K562 (cell line): ENCODE measurements at regions not wholly inside any gene's neighbourhood (a gene's known extent, or its start where the extent isn't known, plus 50 kb on each side); places are given as distances from the start of the nearest gene placed in this dataset.

Source experiments
- ATAC-seq: fragments of 200-7000 bp; cut with Tn5 transposase; 3 replicates; pipeline ENCODE4 v1.9.1; 2020; ENCODE audit warnings: moderate library complexity
- BruUV-seq: library from RNA; stranded (reverse); fragments of 400-500 nt; replicated peaks from 2 replicates; lab custom pipeline; 2021; lab: Mats Ljungman, UMichigan
- CTCF ChIA-PET: fragments of 300-600 bp; formaldehyde crosslinking; extraction: SDS; loops from one replicate; lab custom pipeline; 2021; ENCODE audit warnings: low intra/inter-chr PET ratio; lab: Yijun Ruan, JAX
- POLR2A ChIA-PET: fragments of 300-600, 350-650 bp; sonication (Branson Sonifier 250); formaldehyde crosslinking; extraction: SDS; loops from one replicate; lab custom pipeline; 2021; ENCODE audit warnings: antibody characterized with exemption, inconsistent platforms; lab: Yijun Ruan, JAX
- DNase-seq, 4 experiments: peaks; one replicate each; pipeline versions ENCODE4 v3.0.0 to v3.0.0-alpha.2; 2011 to 2018; ENCODE audit warnings: low spot score in 3 of 4, mixed read lengths in 3 of 4; ENCODE audit errors: extremely low read depth in 1 of 4
- FAIRE-seq: peaks from 2 replicates; lab custom pipeline; 2011; peaks lifted over from hg19 to GRCh38; lab: Jason Lieb, UNC
- H2AFZ ChIP-seq: 2 replicates; pipeline ENCODE4 v1.6.0; 2011; ENCODE audit warnings: low read depth, low read length, control low read depth, inconsistent platforms
- H3K27ac ChIP-seq: fragments of 200-600 bp; 3 replicates; pipeline ENCODE4 v1.8.0; 2011; ENCODE audit warnings: low read depth, mild to moderate bottlenecking, control low read depth, inconsistent platforms, low read length, moderate library complexity, mixed read lengths; ENCODE audit errors: extremely low read depth
- H3K27me3 ChIP-seq, 2 experiments: fragments of 300-600 bp in 1 of 2; 2 replicates in 1 of 2; 3 replicates in 1 of 2; pipeline versions ENCODE4 v1.6.0 to v1.8.0; 2011; ENCODE audit warnings: inconsistent platforms in 2 of 2, low read length in 2 of 2, mild to moderate bottlenecking in 1 of 2, mixed read lengths in 1 of 2, moderate library complexity in 1 of 2; ENCODE audit not compliant: control insufficient read depth in 2 of 2, insufficient read depth in 2 of 2
- H3K36me3 ChIP-seq: fragments of 300-600 bp; 3 replicates; pipeline ENCODE4 v1.8.0; 2011; ENCODE audit warnings: mild to moderate bottlenecking, low read length, inconsistent platforms; ENCODE audit not compliant: control insufficient read depth, insufficient read depth
- H3K4me1 ChIP-seq, 2 experiments: fragments of 200-600 bp in 1 of 2; replicated peaks in 1 of 2; 2 replicates in 1 of 2; 3 replicates in 1 of 2; pipeline versions ENCODE4 v1.5.1 to v1.8.0; 2011; ENCODE audit warnings: inconsistent platforms in 2 of 2, low read length in 2 of 2, mild to moderate bottlenecking in 1 of 2, mixed read lengths in 1 of 2, moderate library complexity in 1 of 2; ENCODE audit not compliant: control insufficient read depth in 2 of 2, insufficient read depth in 2 of 2
- H3K4me2 ChIP-seq: 2 replicates; pipeline ENCODE4 v1.6.1; 2011; ENCODE audit warnings: low read length, control low read depth, inconsistent platforms, mixed read lengths; ENCODE audit not compliant: insufficient read depth
- H3K4me3 ChIP-seq: fragments of 200-600 bp; sonication (generic), shearing (Covaris generic); 2 replicates; pipeline ENCODE4 v1.5.1; 2016; ENCODE audit warnings: control low read depth, inconsistent platforms
- H3K79me2 ChIP-seq: fragments of 200-600 bp; 3 replicates; pipeline ENCODE4 v1.8.0; 2011; ENCODE audit warnings: low read length, inconsistent platforms; ENCODE audit not compliant: control insufficient read depth, insufficient read depth
- H3K9ac ChIP-seq, 2 experiments: 2 replicates each; pipeline versions ENCODE4 v1.6.0 to v1.6.1; 2011; ENCODE audit warnings: low read depth in 2 of 2, low read length in 2 of 2, control low read depth in 1 of 2, inconsistent platforms in 1 of 2, mild to moderate bottlenecking in 1 of 2, mixed read lengths in 1 of 2; ENCODE audit not compliant: insufficient read depth in 1 of 2
- H3K9me1 ChIP-seq: one replicate; pipeline ENCODE4 v1.6.0; 2011; ENCODE audit warnings: inconsistent platforms, mild to moderate bottlenecking, low read length, moderate library complexity; ENCODE audit not compliant: control insufficient read depth, insufficient read depth
- H3K9me3 ChIP-seq: replicated peaks from 2 replicates; pipeline ENCODE4 v1.5.1; 2011; ENCODE audit warnings: low read depth, low read length, inconsistent platforms; ENCODE audit not compliant: control insufficient read depth, insufficient read depth
- H4K20me1 ChIP-seq: replicated peaks from 2 replicates; pipeline ENCODE4 v1.6.1; 2011; ENCODE audit warnings: low read length, inconsistent platforms, mixed read lengths; ENCODE audit not compliant: control insufficient read depth, insufficient read depth
- KDM1A ChIP-seq, 2 experiments: fragments of 450-650 bp; IDR thresholded peaks; 2 replicates each; pipeline ENCODE4 v1.6.1; 2016; ENCODE audit warnings: mild to moderate bottlenecking in 2 of 2
- TEAD4 ChIP-seq, 2 experiments: sonication (generic) in 1 of 2; formaldehyde crosslinking in 1 of 2; IDR thresholded peaks; 2 replicates each; pipeline versions ENCODE4 v1.6.1 to v1.8.0; 2012 to 2022; ENCODE audit warnings: borderline replicate concordance in 1 of 2, inconsistent platforms in 1 of 2, low read length in 1 of 2, mild to moderate bottlenecking in 1 of 2, missing genetic modification reagents in 1 of 2
- WGBS: fragments of 100-300 bp; shearing (Covaris generic); methylation state at CpG from one replicate; pipeline ENCODE4 v1.1.6; 2016; ENCODE audit warnings: low coverage, mixed read lengths; ENCODE audit not compliant: insufficient coverage; ENCODE audit errors: missing lambda C conversion rate; 5-methylcytosine and 5-hydroxymethylcytosine counted together
- in situ Hi-C: fragments of 300-500 bp; cut with MboI; formaldehyde crosslinking; loops from 4 replicates; pipeline ENCODE4 v1.15.0; 2018; ENCODE audit warnings: inconsistent platforms, mixed read lengths
- intact Hi-C: fragments of 100-400 bp; cut with micrococcal nuclease; formaldehyde crosslinking; loops from 2 replicates; pipeline ENCODE4 v1.14.2; 2022
- TF ChIP-seq, protein P1 (sequence below): sonication (generic); formaldehyde crosslinking; IDR thresholded peaks from 2 replicates; pipeline ENCODE4 v1.8.1; 2023; ENCODE audit warnings: mild to moderate bottlenecking, missing genetic modification reagents

DNA sequence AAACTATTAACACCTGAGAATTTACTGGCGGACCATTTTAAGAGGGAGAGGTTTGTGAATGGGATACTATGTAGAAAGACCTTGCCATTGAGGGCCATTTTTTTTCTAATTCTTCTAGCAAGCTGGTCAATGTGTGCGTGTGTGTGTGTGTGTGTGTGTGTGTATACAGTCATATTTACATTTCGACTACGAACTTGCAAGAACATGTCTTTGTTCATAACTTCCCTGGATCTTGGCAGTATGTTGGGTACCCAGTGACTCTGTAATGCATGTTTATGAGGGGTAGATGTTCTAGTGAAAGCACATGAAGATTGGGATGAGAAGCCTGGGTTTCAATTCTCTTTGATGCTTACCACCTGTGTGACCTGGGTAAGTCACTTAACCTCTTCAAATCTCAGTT, 133.6 kb downstream of the UBE2E3 start:
- no peak for TF ChIP-seq KDM1A (IDR thresholded peaks at IDR 0.05)
- no peak for TF ChIP-seq TEAD4 (IDR thresholded peaks at IDR 0.05; ENCODE audit: low read length)
- no peak for TF ChIP-seq TEAD4 (CRISPR knock-in tag; IDR thresholded peaks at IDR 0.05; ENCODE audit: borderline replicate concordance)
- Histone ChIP-seq H3K36me3 (no peaks in the 10 kb centered on the region), H3K4me2 (no peak overlapping the region), H3K9me3 (no peaks in the 10 kb centered on the region), H3K9ac (no peak overlapping the region), H3K4me3 (no peak overlapping the region), H3K27ac (no peak overlapping the region), H3K79me2 (no peaks in the 10 kb centered on the region), H2AFZ (peak overlapping the region; percentile 6; the same call in 1 of the 2 replicates), H3K9me1 (no peaks in the 10 kb centered on the region), H4K20me1 (no peaks in the 10 kb centered on the region), H3K4me1 (no peaks in the 10 kb centered on the region), H3K27me3 (no peaks in the 10 kb centered on the region)
- no peak for FAIRE-seq
- POLR2A ChIA-PET: interaction anchor here (1.1 kb wide), 1 partner anchor 14 kb away, joined by 3 read pairs; no protein-coding TSS in a partner anchor
- CTCF ChIA-PET: no interaction called here
- no peak for DNase-seq
- ATAC-seq: no peak
- intact Hi-C loops: no loop called here
- WGBS: 0% methylated on average over 4 of the region's 4 CpGs
- no TSS peak for BruUV-seq
- in situ Hi-C loops: no loop called here

DNA sequence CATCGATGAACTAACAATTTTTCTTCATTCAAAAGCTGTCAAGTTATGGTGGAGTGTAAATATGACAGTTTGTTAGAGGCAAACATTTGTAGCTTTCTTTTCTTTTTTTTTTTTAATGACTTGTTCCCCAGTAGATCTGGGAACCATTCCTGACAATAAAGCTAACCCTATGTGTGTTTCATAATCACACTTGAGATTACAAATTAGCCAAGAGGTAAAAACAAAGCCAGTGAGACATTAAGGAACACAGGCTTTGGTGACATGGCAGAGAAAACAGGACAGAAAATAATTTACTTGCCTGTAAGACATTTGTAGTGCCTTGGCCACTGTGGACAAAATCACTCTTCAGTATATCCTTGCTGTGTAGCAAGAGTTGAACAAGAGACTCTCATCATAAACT, 135.9 kb downstream of the UBE2E3 start:
- CTCF ChIA-PET: no interaction called here
- BruUV-seq: no TSS peak
- H3K36me3 ChIP-seq: no peaks in the 10 kb centered on the region
- H3K4me1 ChIP-seq: no peaks in the 10 kb centered on the region
- H3K27ac ChIP-seq: no peak overlapping the region
- POLR2A ChIA-PET: no interaction called here
- H3K4me3 ChIP-seq: no peak overlapping the region
- FAIRE-seq: no peak
- no peaks in the 10 kb centered on the region for H3K9me3 ChIP-seq
- intact Hi-C loops: no loop called here
- TF ChIP-seq, protein P1, sequence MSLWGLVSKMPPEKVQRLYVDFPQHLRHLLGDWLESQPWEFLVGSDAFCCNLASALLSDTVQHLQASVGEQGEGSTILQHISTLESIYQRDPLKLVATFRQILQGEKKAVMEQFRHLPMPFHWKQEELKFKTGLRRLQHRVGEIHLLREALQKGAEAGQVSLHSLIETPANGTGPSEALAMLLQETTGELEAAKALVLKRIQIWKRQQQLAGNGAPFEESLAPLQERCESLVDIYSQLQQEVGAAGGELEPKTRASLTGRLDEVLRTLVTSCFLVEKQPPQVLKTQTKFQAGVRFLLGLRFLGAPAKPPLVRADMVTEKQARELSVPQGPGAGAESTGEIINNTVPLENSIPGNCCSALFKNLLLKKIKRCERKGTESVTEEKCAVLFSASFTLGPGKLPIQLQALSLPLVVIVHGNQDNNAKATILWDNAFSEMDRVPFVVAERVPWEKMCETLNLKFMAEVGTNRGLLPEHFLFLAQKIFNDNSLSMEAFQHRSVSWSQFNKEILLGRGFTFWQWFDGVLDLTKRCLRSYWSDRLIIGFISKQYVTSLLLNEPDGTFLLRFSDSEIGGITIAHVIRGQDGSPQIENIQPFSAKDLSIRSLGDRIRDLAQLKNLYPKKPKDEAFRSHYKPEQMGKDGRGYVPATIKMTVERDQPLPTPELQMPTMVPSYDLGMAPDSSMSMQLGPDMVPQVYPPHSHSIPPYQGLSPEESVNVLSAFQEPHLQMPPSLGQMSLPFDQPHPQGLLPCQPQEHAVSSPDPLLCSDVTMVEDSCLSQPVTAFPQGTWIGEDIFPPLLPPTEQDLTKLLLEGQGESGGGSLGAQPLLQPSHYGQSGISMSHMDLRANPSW (CRISPR knock-in tag): no peak
- TF ChIP-seq, all 486 proteins: peak for 0
- DNase-seq (no peak), ATAC-seq (no peak)
- no peaks in the 10 kb centered on the region for H3K9me1 ChIP-seq
- no peak overlapping the region for H3K4me2 ChIP-seq
- no peaks in the 10 kb centered on the region for H4K20me1 ChIP-seq
- H3K9ac ChIP-seq: no peak overlapping the region
- 0% methylated on average over 1 of the region's 1 CpG for WGBS
- no peaks in the 10 kb centered on the region for H3K27me3 ChIP-seq
- in situ Hi-C loops: no loop called here
- H2AFZ ChIP-seq: no peak overlapping the region
- H3K79me2 ChIP-seq: no peaks in the 10 kb centered on the region
